ENCODE measurements at regions not wholly inside any gene's neighbourhood (a gene's known extent, or its start where the extent isn't known, plus 50 kb on each side); places are given as distances from the start of the nearest gene placed in this dataset.

DNA sequence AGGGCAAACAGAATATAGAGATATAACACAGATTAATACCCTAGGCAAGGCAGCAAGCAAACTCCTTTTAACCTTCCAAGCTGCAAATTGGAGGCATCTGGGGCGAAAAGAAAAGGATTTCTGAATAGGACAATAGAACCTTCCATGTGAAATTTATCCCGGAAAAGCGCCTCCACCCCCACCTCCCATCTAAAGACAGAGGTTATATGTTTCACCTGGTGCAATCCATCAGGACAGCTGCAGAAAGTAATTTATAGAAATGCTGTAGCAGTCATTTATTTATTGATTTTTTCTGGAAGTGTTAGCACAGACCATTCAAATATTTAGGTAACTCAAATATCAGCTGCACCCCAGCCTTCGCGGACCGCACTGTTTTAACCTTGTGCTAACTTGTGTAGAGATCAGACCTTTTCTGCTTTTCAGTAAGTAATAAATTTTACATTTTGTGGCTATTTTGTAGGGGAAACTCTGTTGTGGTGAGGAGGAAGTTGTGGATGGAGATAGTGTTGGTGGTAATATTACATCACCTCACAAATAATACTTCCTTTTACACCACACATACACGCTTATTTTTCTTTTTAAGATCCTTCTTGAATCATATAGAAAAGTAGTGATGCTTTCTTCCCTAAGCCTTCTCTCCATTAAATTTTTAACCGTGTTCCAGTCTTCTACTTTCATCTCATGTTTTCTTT, 919.3 kb upstream of the CDH2 start:
- TF ChIP-seq, protein P1, sequence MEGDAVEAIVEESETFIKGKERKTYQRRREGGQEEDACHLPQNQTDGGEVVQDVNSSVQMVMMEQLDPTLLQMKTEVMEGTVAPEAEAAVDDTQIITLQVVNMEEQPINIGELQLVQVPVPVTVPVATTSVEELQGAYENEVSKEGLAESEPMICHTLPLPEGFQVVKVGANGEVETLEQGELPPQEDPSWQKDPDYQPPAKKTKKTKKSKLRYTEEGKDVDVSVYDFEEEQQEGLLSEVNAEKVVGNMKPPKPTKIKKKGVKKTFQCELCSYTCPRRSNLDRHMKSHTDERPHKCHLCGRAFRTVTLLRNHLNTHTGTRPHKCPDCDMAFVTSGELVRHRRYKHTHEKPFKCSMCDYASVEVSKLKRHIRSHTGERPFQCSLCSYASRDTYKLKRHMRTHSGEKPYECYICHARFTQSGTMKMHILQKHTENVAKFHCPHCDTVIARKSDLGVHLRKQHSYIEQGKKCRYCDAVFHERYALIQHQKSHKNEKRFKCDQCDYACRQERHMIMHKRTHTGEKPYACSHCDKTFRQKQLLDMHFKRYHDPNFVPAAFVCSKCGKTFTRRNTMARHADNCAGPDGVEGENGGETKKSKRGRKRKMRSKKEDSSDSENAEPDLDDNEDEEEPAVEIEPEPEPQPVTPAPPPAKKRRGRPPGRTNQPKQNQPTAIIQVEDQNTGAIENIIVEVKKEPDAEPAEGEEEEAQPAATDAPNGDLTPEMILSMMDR (conservative IDR thresholded peaks at IDR 0.05): no peak
- no peak for TF ChIP-seq ZFX (IDR thresholded peaks at IDR 0.05)
